Keratinocyte (primary cell): ENCODE measurements at regions not wholly inside any gene's neighbourhood (a gene's known extent, or its start where the extent isn't known, plus 50 kb on each side); places are given as distances from the start of the nearest gene placed in this dataset.

Experiments
- DNase-seq: peaks from one replicate; pipeline ENCODE4 v3.0.0-alpha.2; 2011; ENCODE audit warnings: low read depth, missing footprints, low spot score
- FAIRE-seq: peaks from 2 replicates; lab custom pipeline; 2011; peaks lifted over from hg19 to GRCh38; lab: Jason Lieb, UNC
- H2AFZ ChIP-seq: 2 replicates; pipeline ENCODE4 v1.6.0; 2012; ENCODE audit warnings: low read length, control low read depth, inconsistent platforms; ENCODE audit not compliant: control insufficient read depth
- H3K27ac ChIP-seq: 2 replicates; pipeline ENCODE4 v1.5.1; 2011; ENCODE audit warnings: low read length; ENCODE audit not compliant: control insufficient read depth, insufficient read depth
- H3K27me3 ChIP-seq: 3 replicates; pipeline ENCODE4 v1.6.0; 2011; ENCODE audit warnings: low read length; ENCODE audit not compliant: control insufficient read depth, insufficient read depth; ENCODE audit errors: extremely low read depth
- H3K36me3 ChIP-seq, 2 experiments: 2 replicates in 1 of 2; 3 replicates in 1 of 2; pipeline ENCODE4 v1.5.1; 2011; ENCODE audit warnings: low read length in 2 of 2, mild to moderate bottlenecking in 1 of 2; ENCODE audit not compliant: control insufficient read depth in 2 of 2, insufficient read depth in 2 of 2; ENCODE audit errors: extremely low read depth in 1 of 2
- H3K4me1 ChIP-seq: 3 replicates; pipeline ENCODE4 v1.5.1; 2011; ENCODE audit warnings: low read length; ENCODE audit not compliant: control insufficient read depth, insufficient read depth; ENCODE audit errors: extremely low read depth
- H3K4me2 ChIP-seq: 3 replicates; pipeline ENCODE4 v1.6.0; 2011; ENCODE audit warnings: low read depth, low read length; ENCODE audit not compliant: control insufficient read depth, insufficient read depth; ENCODE audit errors: extremely low read depth
- H3K4me3 ChIP-seq, 3 experiments: fragments of 200-600 bp in 1 of 3; sonication (generic) in 1 of 3; 2 replicates in 2 of 3; 3 replicates in 1 of 3; pipeline ENCODE4 v1.5.1; 2011 to 2016; ENCODE audit warnings: low read length in 3 of 3, mild to moderate bottlenecking in 3 of 3, control low read depth in 2 of 3, inconsistent platforms in 1 of 3, low read depth in 1 of 3, mixed read lengths in 1 of 3, mixed run types in 1 of 3, moderate library complexity in 1 of 3; ENCODE audit not compliant: control insufficient read depth in 2 of 3, insufficient read depth in 2 of 3; ENCODE audit errors: extremely low read depth in 1 of 3
- H3K79me2 ChIP-seq: 2 replicates; pipeline ENCODE4 v1.6.0; 2012; ENCODE audit warnings: low read length; ENCODE audit not compliant: control insufficient read depth, insufficient read depth
- H3K9ac ChIP-seq: 3 replicates; pipeline ENCODE4 v1.6.0; 2011; ENCODE audit warnings: low read length; ENCODE audit not compliant: control insufficient read depth, insufficient read depth; ENCODE audit errors: extremely low read depth
- H3K9me1 ChIP-seq: 3 replicates; pipeline ENCODE4 v1.6.0; 2011; ENCODE audit warnings: low read length; ENCODE audit not compliant: control insufficient read depth, insufficient read depth; ENCODE audit errors: extremely low read depth
- H3K9me3 ChIP-seq: 2 replicates; pipeline ENCODE4 v1.5.1; 2012; ENCODE audit warnings: low read depth, low read length; ENCODE audit not compliant: control insufficient read depth
- H4K20me1 ChIP-seq: 3 replicates; pipeline ENCODE4 v1.6.0; 2011; ENCODE audit warnings: low read length; ENCODE audit not compliant: control insufficient read depth, insufficient read depth; ENCODE audit errors: extremely low read depth
- EZH2 ChIP-seq: IDR thresholded peaks from one replicate; pipeline ENCODE4 v1.6.1; 2012; ENCODE audit warnings: inconsistent platforms, mild to moderate bottlenecking, low read length, moderate library complexity
- dilution Hi-C: fragments of 300-500 bp; cut with MboI; formaldehyde crosslinking; loops from one replicate; pipeline ENCODE4 v1.7.0; 2020; ENCODE audit warnings: low sequenced_read_pairs; ENCODE audit not compliant: extremely low pct_ligation_motif_present
- TF ChIP-seq, protein P1 (sequence below), 3 experiments: IDR thresholded peaks in 1 of 3; conservative IDR thresholded peaks in 1 of 3; optimal IDR thresholded peaks in 1 of 3; 2 replicates in 2 of 3; 3 replicates in 1 of 3; pipeline versions ENCODE3 to v1.5.1; 2011; ENCODE audit warnings: low read length in 3 of 3, mild to moderate bottlenecking in 3 of 3, moderate library complexity in 2 of 3, control low read depth in 1 of 3, inconsistent platforms in 1 of 3; ENCODE audit not compliant: insufficient read depth in 2 of 3; ENCODE audit errors: extremely low read depth in 1 of 3

- DNase-seq (no peak), FAIRE-seq (no peak)
- Histone ChIP-seq H3K9me1 (no peaks in the 10 kb centered on the region), H3K79me2 (no peaks in the 10 kb centered on the region), H3K27me3 (no peaks in the 10 kb centered on the region), H3K27ac (no peak overlapping the region), H3K9ac (no peak overlapping the region), H2AFZ (no peak overlapping the region), H4K20me1 (no peaks in the 10 kb centered on the region), H3K4me2 (no peak overlapping the region), H3K9me3 (no peaks in the 10 kb centered on the region), H3K36me3 (no peaks in the 10 kb centered on the region), H3K4me3 (no peak overlapping the region), H3K4me1 (no peaks in the 10 kb centered on the region)
- dilution Hi-C loops: no loop called here
- TF ChIP-seq, protein P1, sequence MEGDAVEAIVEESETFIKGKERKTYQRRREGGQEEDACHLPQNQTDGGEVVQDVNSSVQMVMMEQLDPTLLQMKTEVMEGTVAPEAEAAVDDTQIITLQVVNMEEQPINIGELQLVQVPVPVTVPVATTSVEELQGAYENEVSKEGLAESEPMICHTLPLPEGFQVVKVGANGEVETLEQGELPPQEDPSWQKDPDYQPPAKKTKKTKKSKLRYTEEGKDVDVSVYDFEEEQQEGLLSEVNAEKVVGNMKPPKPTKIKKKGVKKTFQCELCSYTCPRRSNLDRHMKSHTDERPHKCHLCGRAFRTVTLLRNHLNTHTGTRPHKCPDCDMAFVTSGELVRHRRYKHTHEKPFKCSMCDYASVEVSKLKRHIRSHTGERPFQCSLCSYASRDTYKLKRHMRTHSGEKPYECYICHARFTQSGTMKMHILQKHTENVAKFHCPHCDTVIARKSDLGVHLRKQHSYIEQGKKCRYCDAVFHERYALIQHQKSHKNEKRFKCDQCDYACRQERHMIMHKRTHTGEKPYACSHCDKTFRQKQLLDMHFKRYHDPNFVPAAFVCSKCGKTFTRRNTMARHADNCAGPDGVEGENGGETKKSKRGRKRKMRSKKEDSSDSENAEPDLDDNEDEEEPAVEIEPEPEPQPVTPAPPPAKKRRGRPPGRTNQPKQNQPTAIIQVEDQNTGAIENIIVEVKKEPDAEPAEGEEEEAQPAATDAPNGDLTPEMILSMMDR (optimal IDR thresholded peaks at IDR 0.05 in 1 of 3, IDR thresholded peaks at IDR 0.05 in 1 of 3, conservative IDR thresholded peaks at IDR 0.05 in 1 of 3; ENCODE audit: extremely low read depth in 1 of 3, insufficient read depth in 2 of 3, low read length in 3 of 3): no peak
- TF ChIP-seq EZH2: no peak
Measured at GRCh38 chr18:73189718-73190117, 321.9 kb upstream of the NETO1 start.

- Histone ChIP-seq H4K20me1 (no peaks in the 10 kb centered on the region), H3K9me1 (no peaks in the 10 kb centered on the region), H3K4me3 (no peak overlapping the region), H3K27me3 (no peaks in the 10 kb centered on the region), H3K36me3 (no peaks in the 10 kb centered on the region), H3K9me3 (peaks cover 2% of the 10 kb centered on the region), H3K79me2 (no peaks in the 10 kb centered on the region), H3K27ac (no peak overlapping the region), H3K4me2 (peak overlapping the region; percentile 22), H2AFZ (peak overlapping the region; percentile 63), H3K4me1 (peaks cover 4% of the 10 kb centered on the region), H3K9ac (no peak overlapping the region)
- TF ChIP-seq, protein P1 (optimal IDR thresholded peaks at IDR 0.05 in 1 of 3, IDR thresholded peaks at IDR 0.05 in 1 of 3, conservative IDR thresholded peaks at IDR 0.05 in 1 of 3; ENCODE audit: extremely low read depth in 1 of 3, insufficient read depth in 2 of 3, low read length in 3 of 3): no peak
- no peak for TF ChIP-seq EZH2
- dilution Hi-C loops: no loop called here
- FAIRE-seq (no peak), DNase-seq (no peak)
Measured at GRCh38 chr18:73168236-73168635, 300.4 kb upstream of the NETO1 start.
